GM21717 (cell line): ENCODE measurements at regions not wholly inside any gene's neighbourhood (a gene's known extent, or its start where the extent isn't known, plus 50 kb on each side); places are given as distances from the start of the nearest gene placed in this dataset.

Experiments used
- ATAC-seq: cut with Tn5 transposase; IDR thresholded peaks from one replicate; pipeline ENCODE4 v1.9.1; 2021; ENCODE audit warnings: mild to moderate bottlenecking, moderate library complexity; ENCODE audit not compliant: unreplicated experiment

DNA sequence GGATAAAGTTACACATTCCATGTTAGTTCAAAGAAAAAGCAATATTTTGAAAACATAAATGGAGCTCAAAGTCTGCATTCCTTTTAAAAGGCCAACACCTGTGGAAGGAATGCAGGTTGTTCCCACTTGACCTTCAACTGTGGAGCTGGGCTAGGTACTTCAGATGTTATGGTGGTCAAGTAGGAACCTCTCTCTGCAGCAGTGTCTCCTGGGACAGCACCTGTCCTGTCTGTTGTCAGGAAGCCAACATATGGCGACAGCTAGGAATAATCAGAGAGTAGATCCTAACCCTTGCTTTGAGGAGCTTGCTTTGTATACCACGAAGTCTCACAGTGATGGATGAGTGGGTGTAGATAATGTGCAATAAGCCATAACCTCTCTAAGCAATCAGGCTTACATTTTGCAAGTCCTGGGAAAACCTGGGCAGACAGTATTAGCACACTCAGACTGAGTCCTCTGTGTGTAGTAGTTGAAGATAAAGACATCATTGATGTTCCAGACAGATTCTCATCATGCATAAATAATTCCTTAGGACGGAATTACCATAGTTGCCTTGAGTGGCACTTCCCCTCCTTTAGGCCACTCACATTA lies 347.5 kb downstream of the PRL start:
- ATAC-seq, result no peak

DNA sequence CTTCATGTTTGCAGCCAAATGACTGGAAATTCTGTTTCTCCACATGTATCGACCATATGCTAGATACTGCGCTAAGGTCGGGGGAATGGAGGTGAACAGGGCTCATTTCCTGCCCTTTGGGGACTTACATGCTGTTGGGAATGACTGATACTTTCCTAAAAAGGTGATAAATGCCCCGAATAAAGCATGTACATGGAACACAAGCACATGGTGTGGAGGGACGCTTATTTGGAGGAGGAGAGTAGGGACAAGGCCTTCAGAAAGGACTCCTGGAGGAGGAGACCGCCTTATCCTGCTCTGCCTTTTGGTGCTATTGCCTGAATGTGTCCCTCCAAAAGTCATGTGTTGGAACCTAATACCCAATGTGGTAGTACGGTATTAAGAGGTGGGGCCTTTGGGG lies 344.5 kb downstream of the PRL start:
- no peak for ATAC-seq

DNA sequence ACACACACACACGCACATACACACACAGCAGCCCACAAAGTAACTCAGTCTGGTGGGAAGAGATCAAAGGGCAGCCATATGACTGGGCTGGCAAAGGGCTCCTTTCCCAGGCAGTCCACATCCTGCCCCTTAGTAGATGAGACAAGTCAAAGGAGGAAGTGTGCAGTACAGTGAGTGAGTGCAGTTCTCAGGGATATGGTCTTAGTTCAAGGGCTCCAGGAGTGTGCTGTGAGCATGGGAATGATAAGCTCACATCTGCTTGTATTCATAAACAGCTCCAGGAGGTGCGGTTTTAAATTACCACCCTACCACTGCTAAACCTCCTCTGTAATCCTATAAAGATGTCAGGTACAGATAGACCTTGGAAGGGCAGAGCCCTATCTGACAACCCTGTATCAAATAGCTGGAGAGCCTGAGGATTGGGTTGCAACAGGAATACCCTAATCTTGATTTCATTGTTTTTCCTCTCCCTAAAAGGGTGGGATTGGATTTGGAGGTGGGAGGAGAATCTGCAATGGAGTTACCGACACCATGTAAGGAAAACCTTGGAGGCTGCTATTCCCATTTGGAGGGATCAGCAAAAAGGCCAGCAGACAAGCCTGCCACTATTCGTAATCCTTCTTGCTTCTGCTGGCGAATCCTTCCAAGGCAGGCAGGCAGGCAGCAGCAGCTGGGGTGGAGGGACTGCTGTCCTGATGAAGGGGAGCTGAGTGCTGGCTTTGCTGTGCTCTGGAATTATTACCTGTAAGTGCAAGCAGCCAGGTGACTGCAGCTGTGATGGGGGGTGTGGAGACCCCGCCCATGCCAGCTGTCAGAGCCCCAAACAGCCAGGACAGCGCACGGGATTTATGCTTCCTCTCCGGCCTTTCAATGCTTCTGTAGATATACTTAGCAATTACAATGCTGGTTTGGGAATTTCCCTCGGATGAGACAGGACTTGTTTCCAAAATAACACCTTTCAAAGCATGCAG lies 342.7 kb downstream of the PRL start:
- ATAC-seq, result no peak

GRCh38 chr6:21955053-21955595 lies 341.7 kb downstream of the PRL start:
- no peak for ATAC-seq

GRCh38 chr6:21955951-21956350 lies 340.9 kb downstream of the PRL start:
- ATAC-seq, result no peak

DNA sequence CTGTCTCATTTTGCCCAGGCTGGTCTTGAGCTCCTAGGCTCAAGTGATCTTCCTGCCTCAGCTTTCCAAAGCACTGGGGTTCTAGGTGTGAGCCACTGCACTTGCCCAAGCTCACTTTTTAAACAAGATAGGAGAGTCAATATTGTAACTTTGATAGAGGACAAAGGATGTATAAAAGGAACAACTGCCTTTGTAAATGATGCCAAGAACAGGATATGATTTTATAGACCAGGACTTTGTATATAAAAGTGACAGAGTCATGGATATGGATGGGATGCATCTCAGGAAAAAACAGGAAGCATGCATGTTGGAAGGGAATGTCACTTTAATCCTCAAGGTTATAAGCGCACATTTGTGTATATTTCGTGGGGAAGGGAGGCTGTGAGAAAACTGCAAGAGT lies 338.4 kb downstream of the PRL start:
- ATAC-seq, result no peak

GRCh38 chr6:21961226-21961625 lies 335.6 kb downstream of the PRL start:
- no peak for ATAC-seq

DNA sequence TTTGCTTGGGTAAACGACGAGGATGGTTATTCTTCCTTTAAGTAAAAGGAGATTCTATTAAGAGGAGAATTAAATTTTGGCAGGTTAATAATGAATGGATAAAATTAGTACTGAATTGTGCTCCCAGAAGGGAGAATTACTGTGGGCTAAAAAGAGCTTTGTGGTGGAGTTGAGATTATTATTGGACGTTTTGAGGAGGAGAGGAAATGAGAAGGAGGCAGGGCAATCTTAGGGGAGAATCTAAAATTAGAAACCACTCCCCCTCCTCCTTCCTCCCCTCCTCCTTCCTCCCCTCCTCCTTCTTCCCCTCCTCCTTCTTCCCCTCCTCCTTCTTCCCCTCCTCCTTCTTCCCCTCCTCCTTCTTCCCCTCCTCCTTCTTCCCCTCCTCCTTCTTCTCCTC lies 331.8 kb downstream of the PRL start:
- ATAC-seq, result no peak

- ATAC-seq, result no peak
Measured at GRCh38 chr6:21965953-21966539, 330.8 kb downstream of the PRL start.

DNA sequence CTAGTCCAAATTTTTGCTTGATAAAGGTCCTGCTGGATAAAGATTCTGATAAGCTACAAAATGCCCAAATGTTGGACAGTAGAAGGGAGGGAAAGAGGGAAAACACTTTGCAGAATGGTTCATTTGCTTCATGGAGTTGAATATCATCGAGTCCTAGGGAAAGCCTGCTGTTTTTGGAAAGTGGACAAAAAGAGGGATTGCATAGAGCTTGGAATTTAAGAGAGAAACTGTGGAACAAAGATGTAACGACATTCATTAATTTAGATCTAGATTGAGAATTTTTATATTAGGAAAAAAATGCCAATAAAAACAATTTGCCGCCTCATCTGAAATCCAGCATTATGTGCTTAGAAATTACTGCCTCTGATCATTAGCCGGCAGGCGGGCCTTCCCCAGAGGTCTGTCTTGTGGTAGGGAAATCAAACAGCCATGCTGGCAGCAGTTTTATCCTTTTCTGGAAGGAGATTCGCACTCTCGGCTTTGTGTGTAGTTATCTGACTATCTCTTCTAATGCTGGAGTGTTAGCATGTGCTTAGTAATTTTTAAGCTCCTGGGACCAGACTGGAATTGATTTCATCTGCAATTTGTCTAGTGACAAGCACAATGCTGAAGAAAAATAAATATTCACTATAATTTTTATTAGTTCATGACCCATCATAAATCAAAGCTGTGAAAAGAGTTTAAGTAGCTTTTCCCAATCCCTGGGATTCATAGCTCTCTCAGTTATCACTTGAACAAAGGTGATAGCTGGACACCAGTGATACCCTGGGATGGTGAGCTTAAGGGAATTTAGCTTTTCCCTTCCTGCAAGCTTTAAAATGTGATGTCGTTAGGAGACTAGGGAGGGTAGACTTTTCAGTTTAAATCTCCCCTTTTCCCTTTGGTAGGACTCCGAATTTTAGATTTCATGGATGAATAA lies 329.5 kb downstream of the PRL start:
- ATAC-seq, result no peak

DNA sequence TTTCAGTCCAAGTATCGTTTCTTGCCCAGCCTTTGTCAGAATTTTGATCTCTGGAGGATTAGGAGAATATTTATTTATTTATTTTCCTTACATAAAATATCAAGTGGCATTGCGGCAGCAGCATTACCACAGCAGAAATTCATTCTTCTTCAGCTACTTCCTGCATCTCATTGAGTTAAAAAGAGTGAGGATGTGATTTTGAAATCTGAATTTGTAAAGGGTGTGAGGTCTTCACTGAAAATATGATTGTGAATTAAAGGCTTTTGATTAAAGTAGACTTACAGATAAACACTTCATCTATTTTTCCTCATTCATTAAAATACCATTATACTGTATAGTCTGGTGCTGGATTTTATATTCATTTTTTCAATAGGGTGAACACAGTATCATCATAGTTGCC lies 328.4 kb downstream of the PRL start:
- no peak for ATAC-seq

GRCh38 chr6:21969192-21969591 lies 327.6 kb downstream of the PRL start:
- ATAC-seq, result no peak

DNA sequence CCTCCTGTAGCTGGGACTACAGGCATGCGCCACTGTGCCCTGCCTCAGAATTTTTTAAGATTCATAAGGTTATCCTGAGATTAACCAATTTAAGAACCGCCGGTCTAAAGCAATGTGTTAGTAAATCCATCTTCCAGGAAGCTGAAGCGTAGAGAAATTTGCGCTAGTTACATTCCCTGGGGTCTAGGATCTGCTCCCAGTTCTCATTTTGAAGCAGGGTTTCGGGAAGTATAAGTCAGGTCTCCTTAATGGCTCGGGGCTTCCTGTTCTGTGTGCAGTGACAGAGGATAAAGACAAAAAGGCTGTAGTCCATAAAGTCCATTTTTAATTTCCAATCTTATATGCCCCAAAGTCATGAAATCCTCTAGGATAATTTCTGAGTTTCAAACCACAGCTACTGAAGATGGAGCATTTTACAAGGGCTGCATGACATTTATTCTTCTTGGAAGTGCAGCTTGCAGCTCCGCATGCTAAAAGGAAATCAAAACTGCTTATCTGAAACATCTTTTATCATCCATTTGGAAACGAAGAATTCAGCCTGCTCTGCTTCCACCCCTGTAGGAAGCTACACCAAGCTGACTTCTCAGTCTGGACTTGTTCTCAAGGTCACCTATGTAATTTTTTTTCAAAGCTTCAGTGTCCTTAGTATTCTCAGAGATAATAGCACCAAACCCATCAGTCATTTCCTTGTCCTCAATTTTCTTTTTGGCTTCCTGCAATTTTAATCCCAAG lies 326.1 kb downstream of the PRL start:
- ATAC-seq, result no peak

DNA sequence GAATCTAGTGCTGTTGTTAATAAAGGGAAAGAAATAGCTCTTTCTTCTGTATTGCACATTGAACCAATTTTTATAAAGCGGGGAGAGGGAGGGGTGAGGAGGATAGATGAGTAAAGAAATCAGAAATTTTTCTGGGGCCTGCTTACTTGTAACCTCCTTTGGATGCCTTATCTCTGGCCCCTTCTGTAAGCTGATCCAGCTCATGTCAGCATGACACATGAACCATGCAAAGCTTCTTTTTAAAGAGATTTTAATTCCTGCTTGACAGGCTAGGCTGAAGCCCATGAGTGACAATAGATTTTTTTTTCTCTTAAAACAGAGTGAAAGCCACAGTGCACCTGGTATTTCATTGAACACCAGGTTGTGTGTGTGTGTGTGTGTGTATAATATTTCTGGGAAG lies 325.3 kb downstream of the PRL start:
- no peak for ATAC-seq

DNA sequence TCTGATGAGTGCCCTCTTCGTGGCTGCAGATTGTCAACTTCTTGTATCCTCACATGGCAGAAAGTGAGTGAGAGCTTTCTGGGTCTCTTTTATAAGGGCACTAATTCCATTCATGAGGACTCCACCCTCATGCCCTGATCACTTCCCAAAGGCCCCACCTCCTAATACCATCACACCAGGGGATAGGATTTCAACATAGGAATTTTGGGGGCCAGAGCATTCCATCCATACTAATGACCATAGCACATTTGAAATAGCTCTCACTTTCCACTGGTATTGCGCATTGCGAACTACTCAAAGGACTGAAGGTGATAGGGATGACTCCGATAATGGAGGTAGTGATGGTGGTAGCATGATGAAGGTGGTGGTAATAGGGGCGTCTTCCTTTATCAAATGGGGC lies 324.3 kb downstream of the PRL start:
- no peak for ATAC-seq

GRCh38 chr6:21977346-21977745 lies 319.5 kb downstream of the PRL start:
- ATAC-seq, result no peak

GRCh38 chr6:21981235-21981833 lies 315.5 kb downstream of the PRL start:
- no peak for ATAC-seq

- no peak for ATAC-seq
Measured at GRCh38 chr6:21984135-21984534, 312.7 kb downstream of the PRL start.

- no peak for ATAC-seq
Measured at GRCh38 chr6:21984561-21984960, 312.3 kb downstream of the PRL start.

DNA sequence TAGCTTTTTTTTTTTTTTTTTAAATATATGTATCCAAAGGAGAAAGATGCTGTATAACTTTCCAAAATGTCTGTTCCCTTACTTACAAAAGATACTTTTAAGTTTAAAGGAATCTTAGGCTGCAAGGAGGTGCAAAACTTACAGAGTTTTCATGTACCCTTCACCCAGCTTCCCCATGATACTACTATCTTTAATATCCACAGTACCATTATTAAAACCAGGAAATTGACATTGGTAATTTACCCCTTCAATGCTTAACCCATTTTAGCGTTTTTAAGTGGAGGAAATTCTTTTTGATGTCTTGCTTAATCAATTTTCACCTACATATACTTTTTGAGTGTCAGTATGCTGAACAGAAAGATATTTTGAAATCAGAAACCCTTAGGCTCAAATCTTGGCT lies 310.9 kb downstream of the PRL start:
- ATAC-seq, result no peak
